Psoas muscle (tissue), 7 donors: ENCODE measurements at regions not wholly inside any gene's neighbourhood (a gene's known extent, or its start where the extent isn't known, plus 50 kb on each side); places are given as distances from the start of the nearest gene placed in this dataset.

Source experiments
- ATAC-seq, 4 donors: fragments of 200-7000 bp; cut with Tn5 transposase; one replicate each; pipeline ENCODE4 v1.9.1; 2020; ENCODE audit warnings: moderate library complexity in 3 of 4, mild to moderate bottlenecking in 2 of 4
- DNase-seq, 2 donors: peaks; one replicate each; pipeline ENCODE4 v3.0.0-alpha.2; 2020
- H3K27ac ChIP-seq: fragments of 200-600 bp; one replicate; pipeline ENCODE4 v1.8.0; 2022
- H3K27me3 ChIP-seq, 3 donors: fragments of 200-600 bp in 1 of 3; one replicate each; pipeline versions ENCODE4 v1.6.1 to v1.8.0; 2013 to 2022; ENCODE audit warnings: low read length in 2 of 3, mild to moderate bottlenecking in 2 of 3, moderate library complexity in 1 of 3; ENCODE audit not compliant: insufficient read depth in 3 of 3
- H3K36me3 ChIP-seq, 2 donors: fragments of 200-600 bp in 1 of 2; one replicate each; pipeline versions ENCODE4 v1.6.1 to v1.8.0; 2013 to 2022; ENCODE audit warnings: low read depth in 1 of 2, mild to moderate bottlenecking in 1 of 2, moderate library complexity in 1 of 2; ENCODE audit not compliant: insufficient read depth in 1 of 2
- H3K4me1 ChIP-seq: fragments of 200-600 bp; one replicate; pipeline ENCODE4 v1.8.0; 2022
- H3K4me3 ChIP-seq: fragments of 200-600 bp; one replicate; pipeline ENCODE4 v1.8.0; 2022; ENCODE audit warnings: mild to moderate bottlenecking
- H3K9me3 ChIP-seq: fragments of 200-600 bp; one replicate; pipeline ENCODE4 v1.8.0; 2022
- WGBS, 3 donors: extraction: QIAGEN DNeasy Blood & Tissue Kit; methylation state at CpG; one replicate each; pipeline versions ENCODE4 v1.1.6 to v1.1.7; 2013; 5-methylcytosine and 5-hydroxymethylcytosine counted together
- intact Hi-C, 2 donors: fragments of 100-400 bp; cut with DNase I; formaldehyde crosslinking; loops; one replicate each; pipeline versions ENCODE4 v1.11.0 to v1.14.2; 2022
- TF ChIP-seq, protein P1 (sequence below): fragments of 200-600 bp; IDR thresholded peaks from one replicate; pipeline ENCODE4 v1.8.0; 2022; ENCODE audit warnings: antibody characterized with exemption
- donor health status: healthy with polysubstance abuse.
- donor health status: DM: no; HTN: no; CAD: no; lungs with moderate emphysema.
- donor health status: Bipolar disorder and iron deficiency.
- donor health status: healthy.
- donor health status: DM: yes; HTN: yes; CAD: no.
- donor health status: DM: no; HTN: no; CAD: no.
- donor health status: DM: yes; HTN: yes; CAD: no.

DNA sequence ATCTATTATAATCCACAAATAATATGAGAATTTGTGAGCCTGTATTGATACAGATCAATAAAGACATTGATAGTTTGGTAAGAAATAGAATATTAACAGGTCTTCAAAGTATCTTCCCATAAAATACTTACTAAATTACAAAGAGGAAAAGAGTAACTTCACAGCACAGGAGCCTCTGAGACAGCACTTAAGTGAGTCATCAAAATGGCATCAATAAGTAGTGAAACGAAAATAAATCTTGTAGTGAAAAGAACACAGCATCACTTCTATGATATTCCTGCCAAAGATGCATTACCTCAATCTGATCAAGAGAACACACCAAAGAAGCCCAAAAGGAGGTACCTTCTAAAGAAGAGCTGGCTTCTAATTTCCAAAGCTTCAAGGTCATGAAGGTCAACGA lies 116.4 kb downstream of the CBLN2 start:
- TF ChIP-seq, protein P1, sequence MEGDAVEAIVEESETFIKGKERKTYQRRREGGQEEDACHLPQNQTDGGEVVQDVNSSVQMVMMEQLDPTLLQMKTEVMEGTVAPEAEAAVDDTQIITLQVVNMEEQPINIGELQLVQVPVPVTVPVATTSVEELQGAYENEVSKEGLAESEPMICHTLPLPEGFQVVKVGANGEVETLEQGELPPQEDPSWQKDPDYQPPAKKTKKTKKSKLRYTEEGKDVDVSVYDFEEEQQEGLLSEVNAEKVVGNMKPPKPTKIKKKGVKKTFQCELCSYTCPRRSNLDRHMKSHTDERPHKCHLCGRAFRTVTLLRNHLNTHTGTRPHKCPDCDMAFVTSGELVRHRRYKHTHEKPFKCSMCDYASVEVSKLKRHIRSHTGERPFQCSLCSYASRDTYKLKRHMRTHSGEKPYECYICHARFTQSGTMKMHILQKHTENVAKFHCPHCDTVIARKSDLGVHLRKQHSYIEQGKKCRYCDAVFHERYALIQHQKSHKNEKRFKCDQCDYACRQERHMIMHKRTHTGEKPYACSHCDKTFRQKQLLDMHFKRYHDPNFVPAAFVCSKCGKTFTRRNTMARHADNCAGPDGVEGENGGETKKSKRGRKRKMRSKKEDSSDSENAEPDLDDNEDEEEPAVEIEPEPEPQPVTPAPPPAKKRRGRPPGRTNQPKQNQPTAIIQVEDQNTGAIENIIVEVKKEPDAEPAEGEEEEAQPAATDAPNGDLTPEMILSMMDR = no peak
- Histone ChIP-seq H3K36me3 (no peaks in the 10 kb centered on the region), H3K27ac (no peak overlapping the region), H3K9me3 (no peaks in the 10 kb centered on the region), H3K4me3 (no peak overlapping the region), H3K4me1 (no peaks in the 10 kb centered on the region), H3K27me3 (no peaks in the 10 kb centered on the region)
- 54 to 73% (median 57%) methylated on average over 2 of the region's 2 CpGs for WGBS, 3 donors
- ATAC-seq (no peak), DNase-seq (no peak)
- intact Hi-C loops = no loop called here

DNA sequence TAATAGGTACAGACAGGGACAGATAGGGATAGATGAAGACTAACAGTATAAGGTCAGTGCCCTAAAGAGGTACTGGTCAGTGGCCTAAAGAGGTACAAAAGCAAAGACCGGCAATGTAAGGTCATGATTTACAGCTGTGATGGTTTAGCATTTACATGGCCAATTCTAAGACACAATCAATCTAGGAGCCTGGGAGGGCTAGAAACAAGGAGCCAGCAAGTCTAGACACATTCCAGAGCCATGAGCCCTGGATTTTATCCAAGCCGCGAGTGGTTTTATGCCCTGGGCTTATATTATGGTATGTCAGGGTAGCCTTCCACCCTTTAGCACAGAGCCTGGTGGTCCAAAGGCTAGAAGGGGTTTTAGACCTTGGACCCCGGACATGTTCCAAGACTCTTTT lies 124.2 kb downstream of the CBLN2 start:
- H3K27ac ChIP-seq = no peak overlapping the region
- H3K9me3 ChIP-seq = no peaks in the 10 kb centered on the region
- H3K4me1 ChIP-seq = no peaks in the 10 kb centered on the region
- H3K27me3 ChIP-seq = no peaks in the 10 kb centered on the region
- intact Hi-C loops = no loop called here
- H3K4me3 ChIP-seq = no peak overlapping the region
- H3K36me3 ChIP-seq = no peaks in the 10 kb centered on the region
- TF ChIP-seq, protein P1 = no peak
- 61 to 79% (median 62%) methylated on average over 4 of the region's 4 CpGs for WGBS, 3 donors
- DNase-seq (no peak), ATAC-seq (no peak)

DNA sequence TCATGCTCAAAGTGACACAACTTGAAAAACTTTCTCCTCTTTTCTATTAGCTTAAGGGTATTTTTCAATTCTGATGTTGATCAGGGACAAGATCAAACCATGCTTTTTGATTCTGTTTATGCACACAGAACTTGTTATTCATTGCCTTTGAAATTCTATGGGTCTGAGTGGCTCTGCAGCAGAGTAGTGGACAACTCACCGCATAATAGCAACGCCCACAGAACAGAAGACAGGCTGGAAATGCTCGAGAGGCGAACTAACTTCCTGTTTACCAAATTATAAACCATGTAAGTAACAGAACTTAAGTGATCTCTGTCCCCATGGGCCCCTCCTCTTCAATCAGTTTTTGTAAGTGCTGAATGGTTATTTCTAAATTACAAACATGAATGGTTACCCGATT lies 131.2 kb downstream of the CBLN2 start:
- Histone ChIP-seq H3K27ac (no peak overlapping the region), H3K4me3 (no peak overlapping the region), H3K9me3 (no peaks in the 10 kb centered on the region), H3K4me1 (no peaks in the 10 kb centered on the region), H3K36me3 (no peaks in the 10 kb centered on the region), H3K27me3 (no peaks in the 10 kb centered on the region)
- 50 to 58% (median 51%) methylated on average over 5 of the region's 5 CpGs for WGBS, 3 donors
- no peak for DNase-seq
- TF ChIP-seq, protein P1 = no peak
- ATAC-seq = no peak
- intact Hi-C loops = no loop called here

DNA sequence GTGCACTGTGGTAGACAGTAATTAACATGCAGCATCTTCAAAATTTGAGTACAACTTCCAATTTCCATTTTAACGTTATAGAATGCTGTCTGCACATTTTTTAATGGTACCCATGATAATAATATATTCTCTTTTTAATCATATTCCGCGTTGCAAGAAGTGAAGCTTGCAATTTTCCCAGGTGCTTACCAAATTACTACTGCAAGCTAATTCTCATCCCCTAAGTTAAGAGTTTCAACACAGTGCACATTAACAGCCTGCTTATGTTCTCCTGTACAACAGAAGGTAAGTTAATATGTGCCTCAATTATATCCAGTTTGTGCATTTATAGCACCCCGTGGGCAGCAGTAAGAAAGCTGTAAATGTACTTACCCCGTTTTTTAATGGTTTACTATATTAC lies 132.9 kb downstream of the CBLN2 start:
- no peaks in the 10 kb centered on the region for H3K27me3 ChIP-seq
- ATAC-seq = no peak
- DNase-seq = no peak
- no peaks in the 10 kb centered on the region for H3K9me3 ChIP-seq
- TF ChIP-seq, protein P1 = no peak
- intact Hi-C loops = no loop called here
- H3K27ac ChIP-seq = no peak overlapping the region
- no peaks in the 10 kb centered on the region for H3K4me1 ChIP-seq
- H3K4me3 ChIP-seq = no peak overlapping the region
- no peaks in the 10 kb centered on the region for H3K36me3 ChIP-seq
- WGBS, 3 donors = 46 to 61% (median 50%) methylated on average over 5 of the region's 5 CpGs

DNA sequence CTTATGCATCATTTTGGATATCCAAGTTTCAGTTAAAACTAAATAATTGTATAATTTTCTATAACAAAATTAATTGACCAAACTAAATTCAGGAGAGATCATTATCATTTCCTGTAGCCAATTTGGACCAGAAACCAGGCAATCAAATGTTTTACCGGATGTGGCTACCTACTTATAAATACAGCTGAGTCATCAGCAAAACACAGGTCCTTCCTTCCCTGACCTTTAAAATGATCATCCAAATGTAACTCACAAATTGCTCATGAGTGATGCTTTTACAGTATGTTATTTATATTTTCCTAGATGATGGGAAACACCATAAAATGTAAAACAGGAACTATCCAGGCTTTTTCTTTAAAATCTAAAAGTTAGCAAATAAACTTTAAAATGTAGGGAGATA lies 133.7 kb downstream of the CBLN2 start:
- Histone ChIP-seq H3K27me3 (no peaks in the 10 kb centered on the region), H3K4me3 (no peak overlapping the region), H3K4me1 (no peaks in the 10 kb centered on the region), H3K36me3 (no peaks in the 10 kb centered on the region), H3K9me3 (no peaks in the 10 kb centered on the region), H3K27ac (no peak overlapping the region)
- no peak for DNase-seq
- ATAC-seq = no peak
- TF ChIP-seq, protein P1 = no peak
- WGBS, 3 donors = 71 to 80% (median 71%) methylated on average over 1 of the region's 1 CpG
- intact Hi-C loops = no loop called here
